ENCODE measurements at regions not wholly inside any gene's neighbourhood (a gene's known extent, or its start where the extent isn't known, plus 50 kb on each side); places are given as distances from the start of the nearest gene placed in this dataset.
"Not testable (repeated sequence)": the region's sequence is repeated elsewhere in the genome, so short reads cannot be mapped to it uniquely, and the experiment has no call there.

GRCh38 chr21:9361615-9362014 lies 1159.8 kb upstream of the TPTE start:
- not testable (repeated sequence) for H3K36me3 Mint-ChIP-seq (ENCODE audit: insufficient read depth); H3K27me3 Mint-ChIP-seq; H3K4me1 Mint-ChIP-seq; ATAC-seq (replicated peaks; ENCODE audit: extremely low read depth, poor library complexity, severe bottlenecking); H3K4me3 Mint-ChIP-seq; H3K9me3 Mint-ChIP-seq; DNase-seq (ENCODE audit: low spot score in 2 of 2); H3K27ac Mint-ChIP-seq (ENCODE audit: low read depth)

GRCh38 chr21:9362309-9362708 lies 1159.1 kb upstream of the TPTE start:
- peak in 1 of 2 donors; percentile 16 for DNase-seq (ENCODE audit: low spot score in 2 of 2)
- not testable (repeated sequence) for H3K9me3 Mint-ChIP-seq; H3K4me3 Mint-ChIP-seq; ATAC-seq (replicated peaks; ENCODE audit: extremely low read depth, poor library complexity, severe bottlenecking); H3K27me3 Mint-ChIP-seq; H3K36me3 Mint-ChIP-seq (ENCODE audit: insufficient read depth); H3K4me1 Mint-ChIP-seq; H3K27ac Mint-ChIP-seq (ENCODE audit: low read depth)

DNA sequence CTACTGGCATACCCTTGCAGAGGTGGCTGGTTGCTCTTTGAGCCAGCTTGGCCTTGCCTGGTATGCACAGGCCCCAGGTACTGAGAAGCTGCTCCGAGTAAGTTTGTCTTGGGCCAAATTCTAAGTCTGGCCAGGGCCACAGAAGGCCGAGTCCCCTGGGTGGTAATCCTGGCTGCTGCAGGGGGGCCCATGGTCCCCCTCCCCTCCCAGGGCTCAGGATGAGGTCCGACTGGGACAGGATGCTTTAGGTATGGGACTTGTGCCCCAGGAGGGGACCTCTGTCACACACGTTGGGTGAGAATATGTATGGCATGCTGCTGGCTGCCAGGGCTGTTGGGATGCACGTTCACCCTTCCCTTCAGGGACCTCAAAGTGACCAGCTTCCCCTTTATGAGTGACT lies 1155.6 kb upstream of the TPTE start:
- not testable (repeated sequence) for H3K27me3 Mint-ChIP-seq; H3K9me3 Mint-ChIP-seq; H3K4me3 Mint-ChIP-seq; H3K4me1 Mint-ChIP-seq; ATAC-seq (replicated peaks; ENCODE audit: extremely low read depth, poor library complexity, severe bottlenecking); H3K27ac Mint-ChIP-seq (ENCODE audit: low read depth); H3K36me3 Mint-ChIP-seq (ENCODE audit: insufficient read depth); DNase-seq (ENCODE audit: low spot score in 2 of 2)

- not testable (repeated sequence) for H3K27me3 Mint-ChIP-seq
These were observed 1154.8 kb upstream of the TPTE start for GRCh38 chr21:9366578-9366977.

More at GRCh38 chr21:9366578-9366977, 1154.8 kb upstream of the TPTE start:
- DNase-seq (ENCODE audit: low spot score in 2 of 2); H3K27ac Mint-ChIP-seq (ENCODE audit: low read depth); H3K9me3 Mint-ChIP-seq; H3K4me3 Mint-ChIP-seq; ATAC-seq (replicated peaks; ENCODE audit: extremely low read depth, poor library complexity, severe bottlenecking); H3K36me3 Mint-ChIP-seq (ENCODE audit: insufficient read depth); H3K4me1 Mint-ChIP-seq: not testable (repeated sequence)
